RWPE1 (cell line): ENCODE measurements at regions not wholly inside any gene's neighbourhood (a gene's known extent, or its start where the extent isn't known, plus 50 kb on each side); places are given as distances from the start of the nearest gene placed in this dataset.
"Not testable (repeated sequence)": the region's sequence is repeated elsewhere in the genome, so short reads cannot be mapped to it uniquely, and the experiment has no call there.

Experiments
- CTCF ChIA-PET: fragments of 350-600 bp; sonication (Branson Sonifier 250); formaldehyde crosslinking; extraction: SDS; loops from one replicate; lab custom pipeline; 2021; lab: Yijun Ruan, JAX
- POLR2A ChIA-PET: fragments of 400-600 bp; formaldehyde crosslinking; extraction: SDS; loops from one replicate; lab custom pipeline; 2020; ENCODE audit warnings: antibody characterized with exemption; ENCODE audit not compliant: low non-redundant PET; lab: Yijun Ruan, JAX
- DNase-seq: peaks from one replicate; pipeline ENCODE4 v3.0.0; 2012; ENCODE audit warnings: low spot score
- H3K27ac ChIP-seq: fragments of 450-650 bp; 2 replicates; pipeline ENCODE4 v1.5.1; 2017
- CTCF ChIP-seq: fragments of 450-650 bp; conservative IDR thresholded peaks from 2 replicates; pipeline ENCODE4 v1.5.1; 2017; ENCODE audit warnings: low read depth, mild to moderate bottlenecking

DNA sequence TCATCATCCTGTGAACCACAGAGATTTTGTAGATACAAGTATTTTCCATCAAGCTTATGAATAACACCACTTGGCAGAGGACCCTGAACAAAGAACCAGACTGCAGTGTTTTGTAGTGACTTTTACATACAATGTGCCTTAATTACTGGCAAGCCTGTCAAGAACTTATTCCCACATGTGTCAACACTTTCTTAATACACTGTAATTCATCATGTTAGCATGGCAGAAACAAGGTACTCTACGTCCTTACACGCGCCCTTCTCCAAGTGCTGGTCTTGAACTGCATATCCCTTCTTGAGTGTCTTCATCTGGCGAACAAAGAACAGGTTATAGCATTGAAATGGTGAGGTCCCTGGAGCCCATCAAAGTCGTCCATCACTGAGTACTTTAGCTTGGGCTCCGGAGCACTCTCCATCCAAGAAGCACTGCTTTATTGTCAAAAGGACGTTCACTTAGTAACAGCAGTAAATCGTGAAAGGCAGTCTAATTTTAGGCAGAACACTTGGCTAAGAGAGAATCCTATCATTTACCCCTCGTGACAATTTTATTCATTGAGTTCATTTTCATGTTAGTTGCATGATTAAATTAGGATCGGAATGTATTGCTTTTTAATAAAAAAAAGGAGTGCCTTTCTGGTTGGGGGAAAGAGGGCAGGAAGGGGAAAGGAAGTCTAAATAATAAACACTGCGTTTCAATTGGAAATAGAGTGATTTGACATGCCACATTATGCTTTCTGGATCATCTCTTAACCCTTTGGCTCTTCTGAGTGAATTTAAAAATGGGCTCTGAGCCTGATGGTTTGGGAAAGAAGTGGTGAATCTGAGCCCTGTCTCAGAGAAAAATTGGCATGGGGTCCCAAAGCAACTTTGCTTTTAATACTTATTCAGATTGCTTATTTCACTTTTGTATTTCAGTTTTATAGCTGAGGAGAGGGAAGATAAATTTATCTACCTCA lies 376.1 kb downstream of the DLEU7 start:
- ChIA-PET CTCF (interaction anchor here (0.5 kb wide), 1 partner anchor 46 kb away, joined by 5 read pairs; no protein-coding TSS in a partner anchor), POLR2A (no interaction called here)
- TF ChIP-seq CTCF: no peak
- DNase-seq: no peak
- H3K27ac ChIP-seq: no peak overlapping the region

GRCh38 chr13:50468849-50469669 lies 374.4 kb downstream of the DLEU7 start:
- no peak for DNase-seq

DNA sequence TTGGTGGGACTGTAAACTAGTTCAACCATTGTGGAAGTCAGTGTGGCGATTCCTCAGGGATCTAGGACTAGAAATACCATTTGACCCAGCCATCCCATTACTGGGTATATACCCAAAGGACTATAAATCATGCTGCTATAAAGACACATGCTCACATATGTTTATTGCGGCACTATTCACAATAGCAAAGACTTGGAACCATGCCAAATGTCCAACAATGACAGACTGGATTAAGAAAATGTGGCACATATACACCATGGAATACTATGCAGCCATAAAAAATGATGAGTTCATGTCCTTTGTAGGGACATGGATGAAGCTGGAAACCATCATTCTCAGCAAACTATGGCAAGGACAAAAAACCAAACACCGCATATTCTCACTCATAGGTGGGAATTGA lies 370.4 kb downstream of the DLEU7 start:
- POLR2A ChIA-PET, CTCF ChIA-PET, DNase-seq, H3K27ac ChIP-seq: not testable (repeated sequence)

More at GRCh38 chr13:50468849-50469669, 374.4 kb downstream of the DLEU7 start:
- TF ChIP-seq CTCF: no peak
- POLR2A ChIA-PET: interaction anchor here (0.6 kb wide), 1 partner anchor 337 kb away, joined by 7 read pairs; no protein-coding TSS in a partner anchor
- no peak overlapping the region for H3K27ac ChIP-seq
- CTCF ChIA-PET: interaction anchor here (0.6 kb wide), 1 partner anchor 8 kb away, joined by 3 read pairs; no protein-coding TSS in a partner anchor

GRCh38 chr13:50474088-50474662 lies 369.3 kb downstream of the DLEU7 start:
- no peak for TF ChIP-seq CTCF
- POLR2A ChIA-PET: no interaction called here
- H3K27ac ChIP-seq: no peak overlapping the region
- CTCF ChIA-PET: no interaction called here
- no peak for DNase-seq

GRCh38 chr13:50476577-50477285 lies 366.8 kb downstream of the DLEU7 start:
- ChIA-PET POLR2A (no interaction called here), CTCF (interaction anchor here (0.5 to 0.7 kb wide), 3 partner anchors 8 to 458 kb away, joined by 3 read pairs; no protein-coding TSS in a partner anchor)
- TF ChIP-seq CTCF: no peak
- no peak for DNase-seq
- no peak overlapping the region for H3K27ac ChIP-seq

DNA sequence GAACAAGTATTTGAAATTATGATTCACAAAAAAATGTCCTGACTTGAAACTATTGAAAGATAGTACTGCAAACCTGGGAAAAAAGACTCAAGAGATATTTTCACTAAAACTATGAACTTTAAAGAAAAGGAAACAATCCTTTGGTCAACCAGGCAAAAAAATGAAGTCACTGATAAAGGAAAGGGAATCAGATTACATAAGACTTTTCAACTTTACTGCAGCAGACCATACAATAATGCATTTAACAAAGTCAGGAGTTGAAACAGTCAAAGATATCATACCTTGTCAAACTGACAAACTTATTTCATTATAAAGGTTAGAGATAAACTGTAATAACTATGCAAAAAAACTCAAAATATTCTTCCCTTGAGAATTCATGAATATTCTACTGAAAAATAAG lies 361.6 kb downstream of the DLEU7 start:
- no peak for TF ChIP-seq CTCF
- no peak overlapping the region for H3K27ac ChIP-seq
- POLR2A ChIA-PET: no interaction called here
- DNase-seq: no peak
- CTCF ChIA-PET: no interaction called here
